GM21447 (cell line): ENCODE measurements at regions not wholly inside any gene's neighbourhood (a gene's known extent, or its start where the extent isn't known, plus 50 kb on each side); places are given as distances from the start of the nearest gene placed in this dataset.
"Not testable (repeated sequence)": the region's sequence is repeated elsewhere in the genome, so short reads cannot be mapped to it uniquely, and the experiment has no call there.

ENCODE experiments used
- ATAC-seq: cut with Tn5 transposase; IDR thresholded peaks from one replicate; pipeline ENCODE4 v1.9.1; 2021; ENCODE audit not compliant: unreplicated experiment

- no peak for ATAC-seq
These were observed 83.4 kb upstream of the KCNK12 start for GRCh38 chr2:47653902-47654789.

DNA sequence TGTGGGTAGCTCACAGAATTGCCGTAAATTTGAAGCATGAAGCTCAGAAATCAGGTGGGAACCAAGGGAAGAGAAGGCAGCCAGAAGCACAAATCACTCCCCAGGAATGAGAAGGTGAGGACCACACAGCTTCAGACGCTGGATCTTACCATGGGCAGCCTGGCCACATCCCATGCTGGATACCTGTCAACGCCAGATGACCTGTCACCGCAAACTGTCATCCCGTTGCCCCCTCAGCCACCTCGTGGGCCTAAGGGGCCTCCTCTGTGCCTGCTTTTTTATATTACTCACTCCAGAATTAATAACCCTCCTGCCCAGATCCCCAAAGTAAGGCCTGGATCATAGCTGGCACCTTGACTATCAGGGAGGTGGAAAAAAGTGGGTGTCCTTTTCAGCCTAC lies 82.3 kb upstream of the KCNK12 start:
- no peak for ATAC-seq

DNA sequence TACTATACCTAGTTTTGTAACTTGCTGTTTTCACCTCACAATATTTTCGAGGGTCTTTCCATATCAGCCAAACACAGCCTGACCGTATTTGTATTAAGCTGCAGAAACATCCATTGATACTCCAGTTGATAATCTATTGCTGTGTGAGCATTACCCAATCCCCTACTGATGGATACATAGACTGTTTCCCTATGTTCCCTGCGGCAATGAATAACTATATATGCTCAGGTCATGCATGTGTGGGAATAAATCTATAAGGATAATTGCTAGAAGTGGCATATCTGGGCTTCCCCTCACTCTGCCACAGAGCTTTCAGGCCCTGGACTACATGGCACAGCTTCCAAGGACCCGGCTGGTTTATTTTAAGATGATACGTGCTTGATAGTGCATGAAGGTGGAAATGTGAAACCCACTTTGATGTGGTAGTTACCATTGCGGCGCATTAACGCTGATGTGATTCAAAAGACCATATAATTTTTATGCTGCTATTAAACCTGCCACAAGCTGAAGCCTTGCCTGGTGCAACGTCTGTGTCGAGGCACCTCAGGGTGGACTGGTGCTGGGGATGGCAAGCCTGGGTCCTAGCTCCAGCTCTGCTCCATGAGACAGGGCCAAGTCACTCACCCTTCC lies 81.4 kb upstream of the KCNK12 start:
- no peak for ATAC-seq

DNA sequence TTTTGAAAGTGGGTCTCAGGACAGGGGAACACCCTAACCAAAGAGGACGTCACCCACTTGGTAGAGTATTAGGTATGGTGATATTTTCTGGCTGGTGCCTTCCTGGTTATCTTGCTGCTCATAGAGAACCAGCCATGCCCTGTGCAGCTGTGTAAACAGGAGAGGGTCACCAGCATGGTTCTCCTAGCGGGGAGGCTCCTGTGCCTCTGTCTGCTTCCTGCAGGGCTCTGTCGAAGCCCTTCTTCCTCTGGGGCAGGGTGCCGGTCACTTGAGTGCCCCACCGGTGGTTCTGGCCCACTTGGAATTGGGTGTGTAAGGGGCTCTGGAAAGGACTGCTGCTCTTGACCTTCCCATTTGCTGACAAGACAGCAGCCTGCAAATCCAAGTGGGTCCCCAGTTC lies 80.5 kb upstream of the KCNK12 start:
- ATAC-seq, result no peak

GRCh38 chr2:47650001-47650535 lies 79.3 kb upstream of the KCNK12 start:
- no peak for ATAC-seq

DNA sequence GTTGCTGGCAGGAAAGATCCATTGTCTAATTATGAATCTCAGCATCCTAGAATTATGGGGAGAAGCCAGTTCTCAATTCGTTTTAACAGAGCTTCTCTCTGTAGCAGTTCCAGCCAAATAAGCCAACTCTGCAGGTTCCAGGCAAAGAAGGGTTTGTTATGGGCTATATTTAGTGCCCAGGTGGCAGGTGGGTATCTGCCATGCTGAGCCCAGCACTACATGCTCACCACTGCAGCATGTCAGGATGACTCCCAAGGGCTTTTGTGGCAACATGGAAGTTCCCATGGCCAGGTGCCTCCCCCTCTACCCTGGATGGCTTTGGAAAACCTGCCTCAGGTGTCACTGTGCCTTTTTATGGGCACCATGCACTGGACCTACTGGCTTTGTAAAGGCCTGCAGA lies 74.5 kb upstream of the KCNK12 start:
- no peak for ATAC-seq

DNA sequence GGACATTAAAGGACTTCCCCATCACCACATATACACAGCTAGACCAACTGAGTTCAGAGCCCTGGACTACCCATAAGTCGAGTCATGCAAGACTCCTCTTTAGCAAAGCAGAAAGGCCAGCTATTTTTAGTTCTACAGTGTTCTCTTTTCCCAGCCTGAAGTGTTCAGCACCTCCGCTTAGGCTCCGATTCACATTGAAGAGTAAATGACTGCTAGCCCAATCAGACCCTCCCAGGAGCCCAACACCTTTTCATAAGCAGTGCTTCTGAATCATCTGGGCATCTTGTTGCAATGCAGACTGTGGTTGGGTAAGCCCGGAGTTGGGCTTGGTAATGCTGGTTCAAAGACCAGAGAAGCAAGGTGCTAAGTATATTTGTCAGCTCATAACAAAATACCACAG lies 73.6 kb upstream of the KCNK12 start:
- no peak for ATAC-seq

DNA sequence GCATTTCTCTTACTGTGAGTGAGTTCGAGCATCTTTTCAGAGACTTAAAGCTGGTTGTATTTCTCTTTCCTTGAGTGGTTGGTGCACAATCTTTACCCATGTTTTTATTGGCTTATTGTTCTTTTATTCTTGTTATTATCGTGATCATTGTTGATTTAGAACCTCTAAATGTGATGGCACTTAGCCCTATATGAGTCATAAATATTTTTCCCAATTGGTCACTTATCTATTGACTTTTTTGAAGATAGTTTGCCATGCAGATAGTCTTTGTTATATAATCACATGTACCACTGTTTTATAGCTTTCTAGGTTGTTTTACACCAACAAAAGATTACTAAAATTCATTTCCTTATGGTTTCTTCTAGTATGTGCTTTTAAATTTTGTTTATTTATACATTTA lies 70.6 kb upstream of the KCNK12 start:
- no peak for ATAC-seq

GRCh38 chr2:47640356-47640755 lies 69.6 kb upstream of the KCNK12 start:
- ATAC-seq, result no peak

- no peak for ATAC-seq
These were observed 68.7 kb upstream of the KCNK12 start for GRCh38 chr2:47639467-47639866.

DNA sequence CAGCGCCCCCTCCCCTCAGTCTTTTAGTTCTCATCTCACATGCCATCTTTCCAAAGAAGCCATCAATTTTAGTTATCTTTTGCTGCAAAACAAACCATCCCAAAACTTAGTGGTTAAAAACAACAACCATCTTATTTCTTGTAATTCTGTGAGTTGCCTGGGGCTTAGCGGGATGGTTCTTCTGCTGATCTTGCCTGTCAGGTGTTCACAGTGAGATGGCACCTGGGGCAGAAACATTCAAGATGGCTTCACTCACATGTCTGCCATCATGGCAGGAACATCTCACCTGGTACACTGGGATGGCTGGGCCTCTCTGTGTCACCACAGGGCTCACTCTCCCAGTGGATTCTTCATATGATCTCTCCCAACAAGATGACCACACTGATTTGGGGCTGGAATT lies 67.6 kb upstream of the KCNK12 start:
- ATAC-seq, result no peak

GRCh38 chr2:47636596-47637264 lies 65.9 kb upstream of the KCNK12 start:
- ATAC-seq, result no peak

DNA sequence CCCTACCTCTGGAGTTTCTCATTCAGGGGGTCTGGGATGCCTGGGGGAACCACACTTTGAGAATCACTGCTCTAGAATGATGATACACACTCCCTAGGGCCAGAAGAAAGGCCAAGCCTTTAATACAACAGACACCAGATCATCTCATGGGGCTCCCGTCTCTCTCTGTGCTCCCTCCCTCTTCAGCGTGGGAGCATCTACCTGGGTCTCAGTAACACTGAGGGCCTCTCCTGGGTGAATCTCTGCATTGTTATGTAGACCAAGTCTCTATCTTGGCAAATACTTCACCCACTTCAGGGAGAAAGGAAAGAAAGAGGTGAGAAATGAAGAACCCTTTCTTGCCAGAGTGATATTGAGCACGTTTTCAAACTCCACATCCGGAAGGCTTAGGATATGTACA lies 65.4 kb upstream of the KCNK12 start:
- no peak for ATAC-seq

GRCh38 chr2:47632754-47633153 lies 62.0 kb upstream of the KCNK12 start:
- no peak for ATAC-seq

DNA sequence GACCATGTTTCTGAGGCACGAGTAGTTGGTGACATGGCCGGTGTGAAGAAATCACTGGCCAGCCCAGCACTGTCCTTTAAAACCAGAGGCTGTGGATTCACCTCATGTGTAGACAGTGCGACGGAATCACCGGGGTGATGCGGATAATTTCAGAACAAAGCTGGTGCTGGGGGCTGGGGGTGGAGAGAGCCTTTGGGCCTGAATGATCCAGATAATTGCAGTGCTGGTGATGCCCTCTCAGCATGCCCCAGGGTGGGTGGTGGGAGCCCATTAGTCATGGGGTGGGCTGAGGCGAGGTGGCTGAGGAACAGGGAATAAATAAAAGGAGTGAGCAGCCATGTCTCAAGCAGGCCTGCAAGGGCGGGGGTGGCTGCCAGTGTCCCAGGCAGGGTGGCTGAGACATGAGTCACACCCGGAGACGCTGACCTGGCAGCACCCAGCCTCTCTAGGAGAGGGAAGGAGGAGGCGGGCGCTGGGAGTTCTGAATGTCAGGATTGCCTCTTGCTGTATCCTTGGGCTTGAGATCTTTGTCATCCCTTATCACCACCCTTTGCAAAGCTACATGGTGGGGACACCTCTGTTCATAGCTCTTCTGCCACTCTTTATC lies 61.1 kb upstream of the KCNK12 start:
- ATAC-seq, result no peak

DNA sequence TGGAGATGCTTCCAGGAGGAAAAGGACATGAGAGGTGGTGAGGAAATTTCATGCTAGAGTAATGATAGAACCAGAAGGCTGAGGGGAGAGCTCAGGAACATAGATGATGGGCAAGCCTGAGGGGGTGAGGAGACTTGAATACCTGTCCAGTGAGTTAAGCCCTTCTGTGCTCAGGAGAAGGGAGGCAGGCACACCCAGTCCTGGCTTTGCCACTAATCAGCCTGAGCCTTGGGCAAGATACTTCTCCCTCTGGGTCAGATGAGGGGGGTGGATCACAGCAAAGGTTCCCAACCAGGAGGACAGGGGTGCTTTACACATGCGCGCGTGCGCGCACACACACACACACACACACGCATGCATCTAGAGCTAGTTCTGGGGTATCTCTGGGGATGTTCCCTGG lies 60.5 kb upstream of the KCNK12 start:
- ATAC-seq, result no peak

DNA sequence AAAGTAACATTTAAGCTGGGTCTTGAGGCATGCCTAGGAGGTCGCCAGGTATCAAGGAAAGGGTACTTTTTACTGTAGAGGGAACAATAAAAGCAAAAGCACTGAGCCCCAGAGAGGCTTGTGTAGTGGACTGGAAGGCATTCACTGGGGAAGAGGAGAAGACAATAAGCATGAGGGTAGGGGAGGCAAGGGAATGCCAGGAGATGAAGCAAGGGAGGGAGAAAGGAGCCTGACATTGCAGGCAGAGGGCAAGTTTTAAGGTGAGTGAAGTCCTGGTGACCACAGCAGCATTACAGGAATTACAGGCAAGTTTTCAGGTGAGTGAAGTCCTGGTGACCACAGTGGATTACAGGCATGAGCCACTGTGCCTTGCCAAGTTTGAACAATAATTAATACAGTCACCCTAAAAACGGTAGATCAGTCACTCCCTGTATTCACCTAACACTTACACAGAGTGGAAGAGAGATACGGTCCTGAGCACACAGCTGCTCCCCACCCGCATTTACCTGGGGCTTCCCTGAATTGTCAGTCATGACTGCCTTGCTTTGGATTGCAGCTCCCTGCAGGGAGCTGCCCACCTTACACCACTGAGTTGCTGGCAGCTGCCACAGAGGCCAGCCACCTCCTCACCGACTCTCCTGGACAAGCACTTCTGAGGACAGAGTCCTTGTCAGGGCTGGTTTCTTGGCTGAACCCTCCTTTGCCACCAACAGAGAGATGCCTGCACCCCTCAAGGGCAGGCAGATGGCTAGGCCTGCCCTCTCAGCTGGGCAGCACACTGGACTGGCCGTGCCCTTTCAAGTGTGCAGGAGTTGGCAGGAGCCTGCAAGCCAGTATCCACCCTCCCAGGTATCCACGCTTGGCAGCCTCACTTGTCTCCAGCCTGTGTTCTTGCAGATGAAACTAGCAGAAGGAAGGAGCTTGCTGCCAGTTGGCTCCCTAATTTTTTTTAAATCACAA lies 59.0 kb upstream of the KCNK12 start:
- ATAC-seq, result no peak

- ATAC-seq, result no peak
These were observed 58.1 kb upstream of the KCNK12 start for GRCh38 chr2:47628904-47629303.

DNA sequence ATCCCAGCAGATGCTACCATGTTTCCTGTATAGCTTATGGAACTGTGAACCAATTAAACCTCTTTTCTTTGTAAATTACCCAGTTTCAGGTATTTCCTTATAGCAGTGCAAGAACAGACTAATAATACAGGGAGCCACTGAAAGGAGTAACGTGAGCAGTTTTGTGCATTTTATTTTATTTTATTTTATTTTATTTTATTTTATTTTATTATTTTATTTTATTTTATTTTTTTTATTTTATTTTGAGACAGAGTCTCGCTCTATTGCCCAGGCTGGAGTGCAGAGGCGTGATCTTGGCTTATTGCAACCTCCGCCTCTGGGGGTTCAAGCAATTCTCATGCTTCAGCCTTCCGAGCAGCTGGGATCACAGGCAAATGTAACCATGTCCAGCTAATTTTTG lies 55.9 kb upstream of the KCNK12 start:
- ATAC-seq, result no peak

DNA sequence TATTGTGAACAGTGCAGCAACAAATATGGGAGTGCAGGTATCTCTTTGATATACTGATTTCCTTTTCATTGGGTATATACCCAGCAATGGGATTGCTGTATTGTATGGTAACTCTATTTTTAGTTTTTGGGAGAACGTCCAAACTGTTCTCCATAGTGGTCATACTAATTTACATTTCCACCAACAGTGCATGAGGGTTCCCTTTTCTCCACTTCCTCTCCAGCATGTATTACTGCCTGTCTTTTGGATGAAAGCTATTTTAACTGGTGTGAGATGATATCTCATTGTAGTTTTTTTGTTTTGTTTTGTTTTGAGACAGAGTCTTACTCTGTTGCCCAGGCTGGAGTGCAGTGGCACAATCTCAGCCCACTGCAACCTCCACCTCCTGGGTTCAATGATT lies 52.4 kb upstream of the KCNK12 start:
- ATAC-seq, result not testable (repeated sequence)
